Fibroblast of lung (primary cell): ENCODE measurements at regions not wholly inside any gene's neighbourhood (a gene's known extent, or its start where the extent isn't known, plus 50 kb on each side); places are given as distances from the start of the nearest gene placed in this dataset.
A peak's percentile ranks its signal among the peaks of the same experiment; 100 is the strongest.

Experiments
- DNase-seq, 2 donors: peaks; one replicate each; pipeline versions ENCODE4 v3.0.0 to v3.0.0-alpha.2; 2010; ENCODE audit warnings: low read depth in 2 of 2
- H2AFZ ChIP-seq: 2 replicates; pipeline ENCODE4 v1.5.1; 2012; ENCODE audit warnings: low read length, control low read depth, inconsistent platforms
- H3K27ac ChIP-seq: 2 replicates; pipeline ENCODE4 v1.5.1; 2011; ENCODE audit warnings: low read length, control low read depth; ENCODE audit not compliant: insufficient read depth
- H3K27me3 ChIP-seq: 2 replicates; pipeline ENCODE4 v1.5.1; 2011; ENCODE audit warnings: mild to moderate bottlenecking, low read length; ENCODE audit not compliant: control insufficient read depth, insufficient read depth
- H3K36me3 ChIP-seq: 2 replicates; pipeline ENCODE4 v1.5.1; 2011; ENCODE audit warnings: low read length; ENCODE audit not compliant: control insufficient read depth, insufficient read depth
- H3K4me1 ChIP-seq: 2 replicates; pipeline ENCODE4 v1.5.1; 2011; ENCODE audit warnings: low read length; ENCODE audit not compliant: control insufficient read depth, insufficient read depth; ENCODE audit errors: extremely low read depth
- H3K4me2 ChIP-seq: 2 replicates; pipeline ENCODE4 v1.5.1; 2011; ENCODE audit warnings: low read length, control low read depth; ENCODE audit not compliant: insufficient read depth; ENCODE audit errors: extremely low read depth
- H3K4me3 ChIP-seq, 4 experiments: fragments of 200-600 bp in 1 of 4; sonication (generic) in 1 of 4; replicated peaks in 1 of 4; 2 replicates each; pipeline ENCODE4 v1.5.1; 2011 to 2016; ENCODE audit warnings: low read length in 4 of 4, low read depth in 3 of 4, mild to moderate bottlenecking in 3 of 4, control low read depth in 2 of 4, inconsistent platforms in 1 of 4, mixed read lengths in 1 of 4; ENCODE audit not compliant: insufficient read depth in 1 of 4; ENCODE audit errors: control extremely low read depth in 1 of 4
- H3K79me2 ChIP-seq: 2 replicates; pipeline ENCODE4 v1.5.1; 2012; ENCODE audit warnings: mild to moderate bottlenecking, low read length, inconsistent platforms; ENCODE audit not compliant: control insufficient read depth, insufficient read depth
- H3K9ac ChIP-seq: 2 replicates; pipeline ENCODE4 v1.5.1; 2011; ENCODE audit warnings: mild to moderate bottlenecking, low read length, control low read depth; ENCODE audit not compliant: insufficient read depth
- H3K9me3 ChIP-seq: 2 replicates; pipeline ENCODE4 v1.5.1; 2012; ENCODE audit warnings: low read depth, low read length; ENCODE audit not compliant: control insufficient read depth, insufficient read depth
- H4K20me1 ChIP-seq: 2 replicates; pipeline ENCODE4 v1.5.1; 2011; ENCODE audit warnings: low read length; ENCODE audit not compliant: control insufficient read depth, insufficient read depth; ENCODE audit errors: extremely low read depth
- CTCF ChIP-seq, 2 donors: IDR thresholded peaks in 1 of 2; conservative IDR thresholded peaks in 1 of 2; 1 replicate in 1 of 2; 2 replicates in 1 of 2; pipeline ENCODE4 v1.5.1; 2011 to 2012; ENCODE audit warnings: low read length in 2 of 2, control low read depth in 1 of 2, inconsistent platforms in 1 of 2, low read depth in 1 of 2, mild to moderate bottlenecking in 1 of 2
- EZH2 ChIP-seq: IDR thresholded peaks from 2 replicates; pipeline ENCODE4 v1.5.1; 2012; ENCODE audit warnings: low read length, control low read depth, mild to moderate bottlenecking; ENCODE audit errors: missing control alignments

GRCh38 chr16:85550953-85551924, 61.9 kb upstream of the GSE1 start:
- DNase-seq, result no peak
- no peak overlapping the region for H3K4me2 ChIP-seq

DNA sequence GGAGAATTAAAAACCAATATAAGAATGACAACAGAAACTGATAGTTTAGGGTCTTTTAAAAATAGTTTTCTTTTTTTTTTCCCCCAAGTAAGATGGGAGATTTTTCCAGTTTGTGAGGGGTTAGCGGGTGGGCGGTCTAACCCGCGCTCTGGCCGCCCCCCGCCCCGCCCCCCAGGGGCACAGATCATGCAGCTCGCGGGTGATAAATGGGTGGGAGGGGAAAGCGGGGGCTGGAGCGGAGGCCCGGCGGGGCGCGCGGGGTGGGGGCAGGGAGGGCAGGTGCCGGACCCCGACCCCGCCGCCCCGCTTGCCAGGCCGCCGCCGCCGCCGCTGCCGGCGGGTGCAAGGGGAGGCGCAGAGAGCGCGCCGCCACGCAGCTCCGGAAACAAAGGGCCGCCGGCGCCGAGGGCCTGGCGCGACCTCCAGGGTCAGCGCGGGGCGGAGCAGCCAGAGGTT, 60.1 kb upstream of the GSE1 start:
- no peak overlapping the region for H3K27ac ChIP-seq
- DNase-seq, result no peak
- peak overlapping the region in 3 of 4 experiments; percentile 29 to 81 (median 80) for H3K4me3 ChIP-seq
- H3K36me3 ChIP-seq, result no peaks in the 10 kb centered on the region
- no peaks in the 10 kb centered on the region for H3K27me3 ChIP-seq
- peak overlapping the region; percentile 58 for H3K9ac ChIP-seq
- H3K9me3 ChIP-seq, result no peaks in the 10 kb centered on the region
- peaks cover 11% of the 10 kb centered on the region for H3K79me2 ChIP-seq
- H3K4me1 ChIP-seq, result peaks cover 2% of the 10 kb centered on the region
- TF ChIP-seq CTCF (conservative IDR thresholded peaks at IDR 0.05 in 1 of 2, IDR thresholded peaks at IDR 0.05 in 1 of 2; ENCODE audit: low read depth in 1 of 2, low read length in 2 of 2) (no peak), EZH2 (no peak)
- H2AFZ ChIP-seq, result no peak overlapping the region
- H3K4me2 ChIP-seq, result peak overlapping the region; percentile 100
- no peaks in the 10 kb centered on the region for H4K20me1 ChIP-seq

More at GRCh38 chr16:85550953-85551924, 61.9 kb upstream of the GSE1 start:
- no peaks in the 10 kb centered on the region for H3K9me3 ChIP-seq
- TF ChIP-seq CTCF (conservative IDR thresholded peaks at IDR 0.05 in 1 of 2, IDR thresholded peaks at IDR 0.05 in 1 of 2; ENCODE audit: low read depth in 1 of 2, low read length in 2 of 2) (no peak), EZH2 (no peak)
- no peak overlapping the region for H3K4me3 ChIP-seq
- H3K4me1 ChIP-seq, result peaks cover 2% of the 10 kb centered on the region
- no peak overlapping the region for H3K27ac ChIP-seq
- no peaks in the 10 kb centered on the region for H4K20me1 ChIP-seq
- H2AFZ ChIP-seq, result no peak overlapping the region
- H3K79me2 ChIP-seq, result peaks cover 3% of the 10 kb centered on the region
- no peak overlapping the region for H3K9ac ChIP-seq
- H3K27me3 ChIP-seq, result no peaks in the 10 kb centered on the region
- no peaks in the 10 kb centered on the region for H3K36me3 ChIP-seq

DNA sequence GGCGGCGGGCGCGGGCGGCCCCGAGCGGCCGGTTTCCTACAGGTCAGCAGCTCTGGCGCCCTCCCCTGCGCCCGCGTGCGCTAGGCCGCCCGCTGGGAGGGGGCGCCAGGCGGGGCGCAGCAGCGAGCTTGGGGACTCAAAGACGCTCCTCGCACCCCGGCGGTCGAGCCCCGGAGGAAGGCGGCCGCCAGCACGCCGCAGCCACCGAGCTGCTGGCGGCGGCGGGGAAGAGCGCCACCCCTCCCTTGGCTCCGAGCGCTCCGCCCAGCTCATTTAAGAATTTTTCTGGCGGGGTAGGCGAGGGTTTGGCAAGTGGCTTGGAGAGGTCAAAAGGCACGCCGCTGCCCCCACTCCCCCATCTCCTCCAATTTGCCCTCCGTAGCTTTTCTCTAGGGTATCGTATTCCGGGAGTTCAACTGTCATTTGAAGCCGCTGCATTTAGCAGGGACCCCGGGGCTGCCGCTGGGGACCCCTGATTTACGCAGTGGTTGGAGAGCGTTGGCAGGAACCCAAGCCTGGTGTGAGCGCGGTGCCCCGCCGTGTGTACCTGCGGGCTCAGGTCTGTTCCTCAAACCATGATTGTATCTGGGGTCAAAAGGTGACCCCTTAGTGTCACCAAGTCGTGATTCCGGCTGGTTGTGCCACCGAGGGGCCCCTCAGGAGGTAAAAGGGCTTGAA, 59.5 kb upstream of the GSE1 start:
- Histone ChIP-seq H3K9ac (peak overlapping the region; percentile 58), H3K36me3 (no peaks in the 10 kb centered on the region), H3K4me3 (peak overlapping the region; percentile 80 to 95 (median 82)), H2AFZ (peak overlapping the region; percentile 33), H3K27me3 (no peaks in the 10 kb centered on the region), H4K20me1 (no peaks in the 10 kb centered on the region), H3K27ac (peak overlapping the region; percentile 87), H3K9me3 (no peaks in the 10 kb centered on the region), H3K79me2 (peaks cover 17% of the 10 kb centered on the region), H3K4me2 (peak overlapping the region; percentile 100), H3K4me1 (peaks cover 2% of the 10 kb centered on the region)
- DNase-seq, result peak; percentile 59 to 69
- TF ChIP-seq EZH2, result no peak
- no peak for TF ChIP-seq CTCF (conservative IDR thresholded peaks at IDR 0.05 in 1 of 2, IDR thresholded peaks at IDR 0.05 in 1 of 2; ENCODE audit: low read depth in 1 of 2, low read length in 2 of 2)
